ENCODE measurements at regions not wholly inside any gene's neighbourhood (a gene's known extent, or its start where the extent isn't known, plus 50 kb on each side); places are given as distances from the start of the nearest gene placed in this dataset.
"Not testable (repeated sequence)": the region's sequence is repeated elsewhere in the genome, so short reads cannot be mapped to it uniquely, and the experiment has no call there.

DNA sequence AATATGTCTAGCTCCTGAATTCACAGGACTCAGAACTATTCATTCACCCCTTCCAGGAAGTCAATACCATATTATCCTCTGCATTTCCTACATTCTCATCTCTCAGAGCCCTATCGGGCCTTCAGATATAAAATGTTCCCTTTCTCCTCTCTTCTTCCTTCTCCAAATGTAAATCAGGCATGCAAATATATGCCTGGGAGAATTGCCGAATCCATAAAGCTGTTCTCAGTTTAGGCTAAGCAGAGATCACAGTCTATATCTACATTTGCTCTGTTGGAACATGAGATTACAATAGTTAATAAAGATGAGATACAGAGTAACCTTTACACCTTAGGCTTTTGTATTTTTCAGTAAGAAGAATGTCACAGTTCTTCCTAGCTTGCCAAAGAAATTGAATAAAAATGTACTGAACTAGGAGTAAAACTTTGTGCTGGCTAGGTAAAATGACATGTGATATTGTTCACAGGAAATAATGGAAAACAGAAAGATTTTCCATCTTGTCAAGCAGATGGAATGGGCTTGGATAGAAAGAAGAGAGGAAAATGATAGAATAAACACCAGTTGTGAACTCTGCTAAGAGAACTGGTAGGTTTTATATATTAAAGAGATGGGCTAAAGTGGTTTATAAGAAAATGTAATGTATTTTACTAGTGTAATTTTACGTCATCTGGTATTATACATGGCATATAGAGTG is 161.5 kb downstream of the NRIP1 start:
- H3K4me3 Mint-ChIP-seq, result no peak overlapping the region
- H3K9me3 Mint-ChIP-seq, result peaks cover 5% of the 10 kb centered on the region
- no peaks in the 10 kb centered on the region for H3K36me3 Mint-ChIP-seq (ENCODE audit: low read depth)
- no peaks in the 10 kb centered on the region for H3K27me3 Mint-ChIP-seq
- no peak overlapping the region for H3K27ac Mint-ChIP-seq
- no peak for DNase-seq
- intact Hi-C loops (cut with micrococcal nuclease), result no loop called here
- H3K4me1 Mint-ChIP-seq, result peaks cover 14% of the 10 kb centered on the region

DNA sequence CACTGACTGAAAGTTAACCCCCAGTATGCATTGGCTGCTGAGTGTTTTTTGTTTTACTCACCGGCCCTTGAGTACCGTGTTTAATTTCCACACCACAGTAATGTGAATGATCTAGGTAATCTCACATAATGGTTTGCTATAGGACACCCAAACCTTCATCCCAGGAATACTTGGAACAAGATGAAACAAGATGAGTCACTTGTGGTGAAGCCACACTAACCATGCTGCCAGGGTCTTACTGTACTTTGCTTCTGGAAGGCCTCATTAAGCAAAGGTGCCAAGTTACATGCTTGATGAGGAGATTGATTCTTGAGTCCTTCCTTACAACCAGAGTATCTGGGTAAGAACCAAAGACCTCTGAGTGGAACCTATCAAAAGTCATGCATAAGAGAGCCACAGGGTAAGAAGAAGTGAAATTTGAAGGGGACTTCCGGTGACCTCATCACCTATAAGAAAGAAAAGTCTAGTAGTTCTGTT is 163.3 kb downstream of the NRIP1 start:
- Mint-ChIP-seq H3K27ac (no peak overlapping the region), H3K36me3 (ENCODE audit: low read depth) (no peaks in the 10 kb centered on the region), H3K4me3 (no peak overlapping the region), H3K4me1 (peaks cover 14% of the 10 kb centered on the region), H3K9me3 (peaks cover 5% of the 10 kb centered on the region), H3K27me3 (no peaks in the 10 kb centered on the region)
- peak; percentile 60 for DNase-seq
- intact Hi-C loops (cut with micrococcal nuclease), result no loop called here

DNA sequence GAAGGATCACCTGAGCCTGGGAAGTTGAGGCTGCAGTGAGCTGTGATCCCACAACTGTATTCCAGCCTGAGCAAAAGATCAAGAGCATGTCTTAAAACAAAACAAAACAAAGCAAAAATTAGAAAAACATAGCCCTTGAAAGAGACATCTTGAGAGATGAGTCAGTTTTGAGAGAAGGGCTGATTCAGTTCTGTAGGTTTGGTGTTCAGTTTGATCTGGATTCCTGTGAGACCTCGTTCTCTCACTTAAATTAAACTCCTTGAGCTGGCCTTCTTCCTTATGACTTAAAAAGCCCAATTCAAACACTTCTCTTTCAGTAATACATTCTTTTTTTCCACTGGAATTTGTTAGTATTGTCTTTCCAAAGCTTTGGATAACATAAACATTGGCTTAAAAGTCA is 164.2 kb downstream of the NRIP1 start:
- H3K36me3 Mint-ChIP-seq (ENCODE audit: low read depth), result no peaks in the 10 kb centered on the region
- H3K4me3 Mint-ChIP-seq, result no peak overlapping the region
- no peak overlapping the region for H3K27ac Mint-ChIP-seq
- peaks cover 14% of the 10 kb centered on the region for H3K4me1 Mint-ChIP-seq
- DNase-seq, result no peak
- intact Hi-C loops (cut with micrococcal nuclease), result no loop called here
- H3K27me3 Mint-ChIP-seq, result no peaks in the 10 kb centered on the region
- H3K9me3 Mint-ChIP-seq, result peaks cover 5% of the 10 kb centered on the region

DNA sequence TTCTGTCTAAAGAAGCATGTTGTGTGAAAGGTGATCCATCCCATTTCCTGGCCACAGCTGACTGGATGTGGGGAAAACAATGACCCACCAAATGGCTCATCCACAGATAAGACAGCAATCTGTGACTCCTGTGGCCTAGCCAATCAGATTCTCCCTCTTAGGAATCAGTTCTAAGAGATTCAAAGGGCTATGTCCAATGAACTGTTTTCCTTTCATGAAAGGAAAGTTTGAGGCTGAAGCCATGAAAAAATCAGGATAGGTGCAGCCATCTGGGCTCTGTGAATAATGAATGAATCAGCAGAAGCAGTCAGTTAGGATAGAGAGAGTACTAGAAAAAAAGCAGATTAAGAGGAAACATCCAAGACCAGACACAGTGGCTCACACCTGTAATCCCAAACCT is 164.7 kb downstream of the NRIP1 start:
- intact Hi-C loops (cut with micrococcal nuclease), result no loop called here
- H3K36me3 Mint-ChIP-seq (ENCODE audit: low read depth), result no peaks in the 10 kb centered on the region
- no peak overlapping the region for H3K4me3 Mint-ChIP-seq
- peaks cover 5% of the 10 kb centered on the region for H3K9me3 Mint-ChIP-seq
- peaks cover 14% of the 10 kb centered on the region for H3K4me1 Mint-ChIP-seq
- DNase-seq, result peak; percentile 47
- no peaks in the 10 kb centered on the region for H3K27me3 Mint-ChIP-seq
- no peak overlapping the region for H3K27ac Mint-ChIP-seq

DNA sequence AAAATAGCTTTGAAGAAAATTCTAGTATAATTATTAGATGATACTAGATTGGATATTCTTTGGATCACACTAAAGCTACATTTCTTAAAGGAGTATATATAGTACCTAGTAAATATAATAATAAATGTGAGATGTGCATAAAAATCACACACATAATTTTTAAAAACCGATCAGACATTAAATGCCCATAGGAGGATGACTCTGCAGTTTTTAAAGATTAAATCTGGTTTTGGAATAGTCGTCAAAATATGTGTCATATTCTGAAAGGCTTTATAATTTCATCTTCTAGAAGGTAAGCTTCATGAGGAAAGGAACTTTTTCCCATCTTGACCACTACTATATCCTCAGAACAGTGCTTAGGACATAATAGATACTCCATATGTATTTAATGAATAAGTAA is 169.0 kb downstream of the NRIP1 start:
- no peak for DNase-seq
- Mint-ChIP-seq H3K9me3 (no peaks in the 10 kb centered on the region), H3K4me3 (no peak overlapping the region), H3K27me3 (no peaks in the 10 kb centered on the region), H3K27ac (no peak overlapping the region), H3K4me1 (peaks cover 7% of the 10 kb centered on the region), H3K36me3 (ENCODE audit: low read depth) (no peaks in the 10 kb centered on the region)
- intact Hi-C loops (cut with micrococcal nuclease), result no loop called here

DNA sequence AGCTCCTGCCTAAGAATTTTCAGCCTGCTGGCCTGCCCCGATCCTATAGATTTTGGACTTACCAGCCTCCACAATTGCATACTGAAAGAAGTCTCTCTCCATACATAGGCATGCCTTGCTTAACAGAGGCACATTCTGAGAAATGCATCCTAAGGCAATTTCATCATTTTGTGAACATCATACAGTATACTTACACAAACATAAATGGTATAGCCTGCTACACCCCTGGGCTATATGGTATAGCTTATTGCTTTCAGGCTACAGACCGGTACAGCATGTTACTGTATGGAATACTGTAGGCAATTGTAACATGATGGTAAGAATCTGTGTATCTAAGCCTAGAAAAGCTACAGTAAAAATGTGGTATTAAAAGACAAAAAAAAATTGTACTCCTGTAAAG is 174.7 kb downstream of the NRIP1 start:
- Mint-ChIP-seq H3K4me1 (peaks cover 2% of the 10 kb centered on the region), H3K9me3 (no peaks in the 10 kb centered on the region), H3K27ac (no peak overlapping the region), H3K36me3 (ENCODE audit: low read depth) (no peaks in the 10 kb centered on the region), H3K4me3 (no peak overlapping the region), H3K27me3 (no peaks in the 10 kb centered on the region)
- DNase-seq, result peak; percentile 39
- intact Hi-C loops (cut with micrococcal nuclease), result no loop called here

DNA sequence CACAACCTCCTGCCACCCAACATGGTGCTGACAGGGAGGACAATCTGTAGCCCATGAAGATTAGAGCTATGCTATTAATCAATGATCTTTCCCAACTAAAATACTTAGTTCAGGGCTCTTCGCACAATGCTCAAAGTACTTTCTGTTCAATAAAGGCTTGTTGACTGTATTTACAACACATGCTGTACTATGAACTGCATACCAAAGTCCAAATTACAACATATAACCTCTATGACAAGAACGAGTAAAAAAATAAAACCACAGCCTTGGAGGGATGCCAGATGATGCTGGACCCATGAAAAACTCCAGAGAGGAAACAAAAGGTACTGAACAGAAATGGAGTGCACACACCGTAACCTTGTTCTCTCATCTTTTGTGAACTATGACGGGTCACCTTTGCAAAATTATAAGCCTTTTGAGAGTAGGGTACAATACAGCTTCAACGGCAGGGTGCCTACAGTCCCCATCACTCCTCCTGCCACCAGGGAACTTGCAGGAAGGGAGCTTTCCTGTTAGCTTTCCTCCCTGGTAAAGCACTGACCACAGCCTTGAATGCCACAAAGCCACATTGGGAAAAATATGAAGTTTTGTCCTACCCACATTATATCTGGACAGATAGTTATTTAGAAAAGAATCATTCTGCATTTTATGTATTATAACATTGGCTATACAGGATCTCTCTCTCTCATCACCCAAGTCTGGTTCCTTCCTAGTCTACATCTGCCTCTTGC is 175.6 kb downstream of the NRIP1 start:
- no peaks in the 10 kb centered on the region for H3K9me3 Mint-ChIP-seq
- H3K27ac Mint-ChIP-seq, result no peak overlapping the region

DNA sequence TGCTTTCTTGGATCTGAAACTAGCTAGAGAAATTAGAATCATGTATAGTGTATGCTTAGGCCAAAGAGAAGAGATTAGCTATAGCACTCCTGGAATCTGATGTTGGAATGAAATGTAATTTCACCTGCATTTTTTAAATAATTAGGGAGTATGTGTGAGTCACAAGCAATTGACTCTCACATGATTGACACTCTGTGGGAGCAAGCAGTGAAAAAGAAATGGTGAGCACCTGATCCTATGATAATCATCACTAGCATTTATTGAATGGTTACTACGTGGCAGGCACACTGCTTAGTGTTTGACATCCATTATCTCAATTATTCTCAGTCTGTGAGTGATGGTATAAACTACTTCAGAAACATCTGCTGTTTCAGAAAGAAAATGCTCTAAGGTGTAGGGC is 176.6 kb downstream of the NRIP1 start:
- Mint-ChIP-seq H3K4me3 (no peak overlapping the region), H3K27me3 (no peaks in the 10 kb centered on the region), H3K27ac (no peak overlapping the region), H3K4me1 (peaks cover 2% of the 10 kb centered on the region), H3K36me3 (ENCODE audit: low read depth) (no peaks in the 10 kb centered on the region), H3K9me3 (no peaks in the 10 kb centered on the region)
- intact Hi-C loops (cut with micrococcal nuclease), result no loop called here
- no peak for DNase-seq

More for the DNA sequence above, 175.6 kb downstream of the NRIP1 start:
- no peak for DNase-seq
- H3K4me3 Mint-ChIP-seq, result no peak overlapping the region
- intact Hi-C loops (cut with micrococcal nuclease), result no loop called here
- no peaks in the 10 kb centered on the region for H3K27me3 Mint-ChIP-seq
- peaks cover 2% of the 10 kb centered on the region for H3K4me1 Mint-ChIP-seq
- no peaks in the 10 kb centered on the region for H3K36me3 Mint-ChIP-seq (ENCODE audit: low read depth)

DNA sequence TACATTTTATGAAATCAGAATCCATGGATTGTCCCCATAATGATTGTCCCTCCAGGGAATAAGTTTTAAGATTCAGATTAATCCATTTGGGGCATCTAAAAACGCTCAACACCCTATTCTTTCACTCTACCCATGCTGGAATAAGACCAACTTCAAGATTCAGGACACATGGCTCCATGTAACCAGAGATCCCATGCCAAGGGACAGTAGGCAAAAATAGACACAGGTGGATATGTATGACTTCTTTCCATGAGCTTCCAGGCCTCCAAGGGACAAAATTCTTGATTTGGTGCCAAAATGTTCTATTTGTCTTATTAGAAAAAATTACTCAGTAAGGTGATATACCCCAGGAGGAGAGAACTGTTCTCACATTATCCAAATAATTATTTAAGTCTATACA is 178.8 kb downstream of the NRIP1 start:
- peaks cover 3% of the 10 kb centered on the region for H3K9me3 Mint-ChIP-seq
- no peak overlapping the region for H3K4me3 Mint-ChIP-seq
- intact Hi-C loops (cut with micrococcal nuclease), result no loop called here
- H3K36me3 Mint-ChIP-seq (ENCODE audit: low read depth), result no peaks in the 10 kb centered on the region
- no peaks in the 10 kb centered on the region for H3K27me3 Mint-ChIP-seq
- H3K4me1 Mint-ChIP-seq, result peaks cover 2% of the 10 kb centered on the region
- no peak overlapping the region for H3K27ac Mint-ChIP-seq
- DNase-seq, result no peak

DNA sequence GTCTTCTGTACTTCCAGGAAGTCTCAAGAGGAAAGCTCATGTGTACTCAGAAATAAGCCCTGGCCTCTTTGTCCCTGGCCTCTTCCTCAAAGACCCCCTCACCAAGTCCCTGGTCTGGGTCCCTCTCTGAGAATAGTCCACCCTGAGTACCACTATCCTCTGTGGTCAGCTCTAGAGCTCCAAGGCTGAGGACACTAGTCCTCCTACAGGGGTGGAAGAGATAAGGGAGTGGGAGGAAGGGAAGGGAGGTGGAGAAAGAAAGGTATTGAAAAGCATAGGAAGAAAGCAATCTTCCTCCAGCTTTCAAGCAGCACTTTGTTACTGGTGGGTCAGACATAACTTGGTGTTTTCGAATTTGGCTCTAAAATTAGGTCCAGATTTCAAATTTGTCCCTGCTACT is 181.4 kb downstream of the NRIP1 start:
- H3K4me3 Mint-ChIP-seq, result no peak overlapping the region
- no peaks in the 10 kb centered on the region for H3K27me3 Mint-ChIP-seq
- intact Hi-C loops (cut with micrococcal nuclease), result no loop called here
- no peak for DNase-seq
- H3K4me1 Mint-ChIP-seq, result peaks cover 2% of the 10 kb centered on the region
- H3K36me3 Mint-ChIP-seq (ENCODE audit: low read depth), result no peaks in the 10 kb centered on the region
- no peak overlapping the region for H3K27ac Mint-ChIP-seq
- peaks cover 3% of the 10 kb centered on the region for H3K9me3 Mint-ChIP-seq

DNA sequence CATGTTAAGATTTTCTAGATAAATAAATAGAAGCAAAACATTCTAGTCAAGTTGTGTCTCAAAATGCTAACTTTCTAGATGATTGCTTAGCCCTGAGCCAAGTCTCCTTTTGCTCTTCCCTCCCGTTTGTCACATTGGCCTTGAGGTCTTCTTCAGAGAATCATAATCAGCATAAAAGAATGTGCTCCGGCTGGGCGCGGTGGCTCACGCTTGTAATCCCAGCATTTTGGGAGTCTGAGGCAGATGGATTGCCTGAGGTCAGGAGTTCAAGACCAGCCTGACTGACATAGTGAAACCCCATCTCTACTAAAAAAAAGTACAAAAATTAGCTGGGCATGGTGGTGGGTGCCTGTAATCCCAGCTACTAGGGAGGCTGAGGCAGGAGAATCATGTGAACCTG is 182.3 kb downstream of the NRIP1 start:
- H3K27me3 Mint-ChIP-seq; H3K9me3 Mint-ChIP-seq; H3K4me3 Mint-ChIP-seq; H3K27ac Mint-ChIP-seq; intact Hi-C loops (cut with micrococcal nuclease); H3K4me1 Mint-ChIP-seq; H3K36me3 Mint-ChIP-seq (ENCODE audit: low read depth); DNase-seq: not testable (repeated sequence)

DNA sequence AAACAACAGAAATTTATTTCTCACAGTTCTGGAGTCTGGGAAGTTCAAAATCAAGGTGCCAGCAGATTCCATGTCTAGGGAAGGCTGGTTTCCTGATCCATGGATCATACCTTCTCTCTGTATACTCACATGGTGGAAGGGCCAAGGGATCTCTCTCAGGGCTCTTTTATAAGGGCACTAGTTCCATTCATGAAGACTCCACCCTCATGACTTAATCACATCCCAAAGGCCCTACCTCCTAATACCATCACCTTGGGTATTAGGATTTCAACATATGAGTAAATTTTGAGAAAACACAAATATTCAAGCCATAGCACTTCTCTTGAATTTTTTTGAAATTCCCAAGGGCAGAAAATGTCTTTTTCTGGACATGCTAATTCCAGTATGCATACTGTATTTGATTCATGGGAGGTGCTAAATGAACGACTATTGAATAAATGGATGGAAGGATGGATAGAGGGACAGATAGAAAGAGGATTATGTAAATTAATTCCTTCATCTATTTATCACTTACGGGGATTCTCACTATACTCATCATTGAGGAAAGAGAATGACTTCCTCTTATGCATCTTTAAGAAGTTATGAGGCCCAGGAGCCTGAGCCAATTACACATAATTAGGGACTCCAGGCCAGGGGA is 182.8 kb downstream of the NRIP1 start:
- no peaks in the 10 kb centered on the region for H3K27me3 Mint-ChIP-seq
- H3K9me3 Mint-ChIP-seq, result peaks cover 3% of the 10 kb centered on the region
- H3K4me1 Mint-ChIP-seq, result peaks cover 2% of the 10 kb centered on the region
- intact Hi-C loops (cut with micrococcal nuclease), result no loop called here
- no peak overlapping the region for H3K27ac Mint-ChIP-seq
- H3K4me3 Mint-ChIP-seq, result no peak overlapping the region
- no peaks in the 10 kb centered on the region for H3K36me3 Mint-ChIP-seq (ENCODE audit: low read depth)
- DNase-seq, result no peak

DNA sequence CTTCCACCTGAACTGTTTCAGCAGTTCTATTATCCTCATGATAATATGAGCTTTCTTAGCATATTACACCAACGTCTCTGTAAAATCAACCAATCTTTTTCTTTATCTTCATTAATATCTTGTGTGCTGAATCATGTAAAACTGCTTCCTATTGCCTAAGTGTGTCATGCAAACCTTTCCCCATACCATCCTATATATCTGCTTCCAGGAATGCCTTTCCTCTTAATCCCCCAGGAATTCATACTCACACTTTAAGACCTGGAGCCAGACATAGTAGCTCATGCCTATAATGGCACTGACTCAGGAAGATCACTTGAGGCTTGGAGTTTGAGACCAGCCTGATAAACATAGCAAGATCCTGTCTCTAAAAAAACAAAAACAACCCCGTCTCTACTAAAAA is 183.9 kb downstream of the NRIP1 start:
- Mint-ChIP-seq H3K4me3 (no peak overlapping the region), H3K9me3 (peaks cover 3% of the 10 kb centered on the region), H3K36me3 (ENCODE audit: low read depth) (no peaks in the 10 kb centered on the region), H3K4me1 (peaks cover 2% of the 10 kb centered on the region), H3K27ac (no peak overlapping the region), H3K27me3 (no peaks in the 10 kb centered on the region)
- no peak for DNase-seq
- intact Hi-C loops (cut with micrococcal nuclease), result no loop called here

DNA sequence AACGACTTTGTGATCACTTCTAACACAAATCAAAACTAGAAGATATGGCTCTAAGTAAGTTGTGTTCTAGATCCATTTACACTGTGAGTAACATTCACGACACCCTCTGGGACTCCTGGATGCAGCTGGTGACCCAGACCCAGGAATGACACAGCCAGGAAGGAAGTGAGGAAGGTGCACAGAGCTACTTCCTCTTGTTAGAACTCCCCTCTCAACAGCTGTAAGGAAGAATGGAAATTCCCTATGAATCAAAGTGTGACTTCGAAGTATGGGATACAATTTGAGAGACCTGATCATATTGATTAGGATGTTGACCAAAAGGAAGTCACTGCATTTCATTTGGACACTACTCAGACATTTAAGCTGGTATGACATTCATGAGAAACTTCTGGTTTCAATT is 185.3 kb downstream of the NRIP1 start:
- no peaks in the 10 kb centered on the region for H3K27me3 Mint-ChIP-seq
- DNase-seq, result no peak
- H3K27ac Mint-ChIP-seq, result no peak overlapping the region
- no peak overlapping the region for H3K4me3 Mint-ChIP-seq
- H3K4me1 Mint-ChIP-seq, result peaks cover 2% of the 10 kb centered on the region
- intact Hi-C loops (cut with micrococcal nuclease), result no loop called here
- no peaks in the 10 kb centered on the region for H3K36me3 Mint-ChIP-seq (ENCODE audit: low read depth)
- peaks cover 3% of the 10 kb centered on the region for H3K9me3 Mint-ChIP-seq
